H9 (cell line): ENCODE measurements at regions not wholly inside any gene's neighbourhood (a gene's known extent, or its start where the extent isn't known, plus 50 kb on each side); places are given as distances from the start of the nearest gene placed in this dataset.
A peak's percentile ranks its signal among the peaks of the same experiment; 100 is the strongest.

Experiments used
- DNase-seq: peaks from one replicate; pipeline ENCODE4 v3.0.0-alpha.2; 2017
- H2AFZ ChIP-seq: one replicate; pipeline ENCODE4 v1.6.1; 2013; ENCODE audit warnings: mild to moderate bottlenecking, low read length, control low read depth, moderate library complexity
- H2AK5ac ChIP-seq: 2 replicates; pipeline ENCODE4 v1.6.1; 2013; ENCODE audit warnings: low read length, control low read depth, mixed read lengths; ENCODE audit not compliant: insufficient read length
- H2BK120ac ChIP-seq: one replicate; pipeline ENCODE4 v1.6.1; 2013; ENCODE audit warnings: low read depth, mild to moderate bottlenecking, low read length, control low read depth, inconsistent platforms; ENCODE audit not compliant: poor library complexity, severe bottlenecking
- H2BK12ac ChIP-seq: 2 replicates; pipeline ENCODE4 v1.6.1; 2013; ENCODE audit warnings: low read length, control low read depth, mixed read lengths, low read depth; ENCODE audit not compliant: insufficient read length
- H2BK15ac ChIP-seq: 2 replicates; pipeline ENCODE4 v1.6.1; 2013; ENCODE audit warnings: low read depth, low read length, control low read depth
- H2BK20ac ChIP-seq: one replicate; pipeline ENCODE4 v1.6.1; 2013; ENCODE audit warnings: low read depth, mild to moderate bottlenecking, low read length, control low read depth, inconsistent platforms; ENCODE audit not compliant: poor library complexity, severe bottlenecking
- H2BK5ac ChIP-seq: 2 replicates; pipeline ENCODE4 v1.6.1; 2013; ENCODE audit warnings: low read length, control low read depth, mixed read lengths; ENCODE audit not compliant: insufficient read length
- H3K14ac ChIP-seq: 2 replicates; pipeline ENCODE4 v1.6.1; 2013; ENCODE audit warnings: low read length, control low read depth; ENCODE audit not compliant: insufficient read depth
- H3K18ac ChIP-seq: 2 replicates; pipeline ENCODE4 v1.6.1; 2013; ENCODE audit warnings: low read depth, mild to moderate bottlenecking, mixed read lengths, low read length, control low read depth; ENCODE audit not compliant: insufficient read length
- H3K23ac ChIP-seq: 2 replicates; pipeline ENCODE4 v1.6.1; 2013; ENCODE audit warnings: low read length, control low read depth, mixed read lengths, low read depth; ENCODE audit not compliant: insufficient read length
- H3K23me2 ChIP-seq: 2 replicates; pipeline ENCODE4 v1.6.1; 2013; ENCODE audit warnings: low read depth, mild to moderate bottlenecking, mixed read lengths, low read length, control low read depth; ENCODE audit not compliant: insufficient read length, poor library complexity, severe bottlenecking
- H3K27ac ChIP-seq: 2 replicates; pipeline ENCODE4 v1.5.1; 2013; ENCODE audit warnings: low read length, control low read depth, mixed read lengths, low read depth; ENCODE audit not compliant: insufficient read length
- H3K27me3 ChIP-seq: 2 replicates; pipeline ENCODE4 v1.6.1; 2013; ENCODE audit warnings: low read length, control low read depth, inconsistent platforms; ENCODE audit not compliant: insufficient read depth
- H3K4ac ChIP-seq: 2 replicates; pipeline ENCODE4 v1.6.1; 2013; ENCODE audit warnings: low read depth, mild to moderate bottlenecking, control low read depth, inconsistent platforms, low read length, moderate library complexity
- H3K4me1 ChIP-seq: 2 replicates; pipeline ENCODE4 v1.6.1; 2013; ENCODE audit warnings: low read length, control low read depth, inconsistent platforms; ENCODE audit not compliant: insufficient read depth
- H3K4me2 ChIP-seq: 2 replicates; pipeline ENCODE4 v1.6.1; 2013; ENCODE audit warnings: low read length, control low read depth, mixed read lengths; ENCODE audit not compliant: insufficient read length, insufficient read depth
- H3K56ac ChIP-seq: 2 replicates; pipeline ENCODE4 v1.6.1; 2013; ENCODE audit warnings: low read depth, mild to moderate bottlenecking, mixed read lengths, low read length, control low read depth; ENCODE audit not compliant: insufficient read length
- H3K79me1 ChIP-seq: 2 replicates; pipeline ENCODE4 v1.6.1; 2013; ENCODE audit warnings: low read depth, mild to moderate bottlenecking, moderate library complexity, low read length, control low read depth, inconsistent platforms; ENCODE audit not compliant: insufficient read depth, poor library complexity, severe bottlenecking
- H3K79me2 ChIP-seq: 2 replicates; pipeline ENCODE4 v1.6.1; 2013; ENCODE audit warnings: low read length, control low read depth, inconsistent platforms; ENCODE audit not compliant: insufficient read depth
- H3K9ac ChIP-seq: 2 replicates; pipeline ENCODE4 v1.6.1; 2013; ENCODE audit warnings: low read length, control low read depth, mixed read lengths; ENCODE audit not compliant: insufficient read length; ENCODE audit errors: extremely low read depth
- H3K9me3 ChIP-seq: one replicate; pipeline ENCODE4 v1.6.1; 2013; ENCODE audit warnings: low read depth, low read length, inconsistent platforms; ENCODE audit not compliant: control insufficient read depth
- H3T11ph ChIP-seq: one replicate; pipeline ENCODE4 v1.6.1; 2013; ENCODE audit warnings: mild to moderate bottlenecking, low read length, control low read depth, inconsistent platforms
- H4K20me1 ChIP-seq: one replicate; pipeline ENCODE4 v1.6.1; 2013; ENCODE audit not compliant: control insufficient read depth, insufficient read length, insufficient read depth
- H4K5ac ChIP-seq: 2 replicates; pipeline ENCODE4 v1.6.1; 2013; ENCODE audit warnings: low read depth, mild to moderate bottlenecking, mixed read lengths, low read length, control low read depth; ENCODE audit not compliant: insufficient read length
- H4K8ac ChIP-seq: replicated peaks from 2 replicates; pipeline ENCODE4 v1.6.1; 2013; ENCODE audit warnings: low read length, control low read depth, mixed read lengths, low read depth; ENCODE audit not compliant: insufficient read length
- H4K91ac ChIP-seq: 2 replicates; pipeline ENCODE4 v1.6.1; 2013; ENCODE audit warnings: low read depth, mild to moderate bottlenecking, moderate library complexity, mixed read lengths, low read length, control low read depth; ENCODE audit not compliant: insufficient read length
- H3K27ac Mint-ChIP-seq, 3 experiments: 2 replicates in 2 of 3; 3 replicates in 1 of 3; pipeline ENCODE4 v1.8.0; 2020 to 2021; ENCODE audit warnings: mixed read lengths in 3 of 3, mild to moderate bottlenecking in 1 of 3, moderate library complexity in 1 of 3
- H3K27me3 Mint-ChIP-seq: 2 replicates; pipeline ENCODE4 v1.8.0; 2021; ENCODE audit warnings: low read depth, mild to moderate bottlenecking, moderate library complexity, mixed read lengths
- H3K36me3 Mint-ChIP-seq, 3 experiments: 2 replicates in 2 of 3; 3 replicates in 1 of 3; pipeline ENCODE4 v1.8.0; 2020 to 2021; ENCODE audit warnings: low read depth in 3 of 3, mixed read lengths in 3 of 3; ENCODE audit not compliant: insufficient read depth in 1 of 3
- H3K4me1 Mint-ChIP-seq, 2 experiments: 2 replicates each; pipeline ENCODE4 v1.8.0; 2020; ENCODE audit warnings: mixed read lengths in 2 of 2
- H3K4me3 Mint-ChIP-seq, 2 experiments: 2 replicates in 1 of 2; 3 replicates in 1 of 2; pipeline ENCODE4 v1.8.0; 2020 to 2021; ENCODE audit warnings: mild to moderate bottlenecking in 2 of 2, mixed read lengths in 2 of 2, moderate library complexity in 1 of 2
- H3K9me3 Mint-ChIP-seq, 2 experiments: 2 replicates in 1 of 2; 3 replicates in 1 of 2; pipeline ENCODE4 v1.8.0; 2020; ENCODE audit warnings: mild to moderate bottlenecking in 2 of 2, mixed read lengths in 2 of 2, moderate library complexity in 1 of 2
- CTCF ChIP-seq: fragments of 200-600 bp; sonication (generic); conservative IDR thresholded peaks from 3 replicates; pipeline ENCODE4 v1.8.0; 2021; ENCODE audit warnings: antibody characterized with exemption, mild to moderate bottlenecking
- WGBS: extraction: QIAGEN DNeasy Blood & Tissue Kit; methylation state at CpG from one replicate; pipeline ENCODE4 v1.1.7; 2013; ENCODE audit warnings: missing lambda C conversion rate, low lambda C conversion rate, mixed read lengths; ENCODE audit not compliant: insufficient read length; ENCODE audit errors: extremely low coverage; 5-methylcytosine and 5-hydroxymethylcytosine counted together

- Histone ChIP-seq H3K9me3 (no peaks in the 10 kb centered on the region), H3K56ac (no peak overlapping the region), H2AFZ (no peak overlapping the region), H3K18ac (no peak overlapping the region), H3K14ac (no peak overlapping the region), H3K27me3 (no peaks in the 10 kb centered on the region; the same call in 1 of the 2 replicates), H4K20me1 (no peaks in the 10 kb centered on the region), H3K27ac (no peak overlapping the region), H2BK15ac (no peak overlapping the region), H3K9ac (no peak overlapping the region), H4K91ac (no peak overlapping the region), H2BK12ac (no peak overlapping the region), H2BK120ac (no peak overlapping the region), H3T11ph (no peak overlapping the region), H3K79me1 (no peaks in the 10 kb centered on the region), H2BK20ac (no peak overlapping the region), H3K4me1 (0 out of 2 replicates have a peak, but pooled peaks cover 5% of the 10 kb centered on the region), H3K4me2 (no peak overlapping the region), H2BK5ac (no peak overlapping the region), H3K79me2 (no peaks in the 10 kb centered on the region), H3K4ac (no peak overlapping the region), H3K23ac (no peak overlapping the region), H4K8ac (no peak overlapping the region), H4K5ac (no peak overlapping the region), H2AK5ac (no peak overlapping the region), H3K23me2 (no peaks in the 10 kb centered on the region)
- H3K27ac Mint-ChIP-seq: 0 out of 7 replicates have a peak overlapping the region, but pooled peaks of 1 of the 3 experiments have one; percentile 5
- TF ChIP-seq CTCF: no peak
- no peak for DNase-seq
- H3K27me3 Mint-ChIP-seq: peaks cover 8% of the 10 kb centered on the region; the same call in 1 of the 2 replicates
- no peaks in the 10 kb centered on the region for H3K9me3 Mint-ChIP-seq
- H3K4me1 Mint-ChIP-seq: peaks cover 27 to 39% of the 10 kb centered on the region in 2 experiments
- H3K36me3 Mint-ChIP-seq: no peaks in the 10 kb centered on the region; a peak in 1 of 7 replicates
- WGBS: no CpG with 5 or more reads among the region's 7 CpGs
- H3K4me3 Mint-ChIP-seq: no peak overlapping the region
These were observed 485.2 kb downstream of the VRK1 start for GRCh38 chr14:97282210-97283004.
